ENCODE measurements at regions not wholly inside any gene's neighbourhood (a gene's known extent, or its start where the extent isn't known, plus 50 kb on each side); places are given as distances from the start of the nearest gene placed in this dataset.

DNA sequence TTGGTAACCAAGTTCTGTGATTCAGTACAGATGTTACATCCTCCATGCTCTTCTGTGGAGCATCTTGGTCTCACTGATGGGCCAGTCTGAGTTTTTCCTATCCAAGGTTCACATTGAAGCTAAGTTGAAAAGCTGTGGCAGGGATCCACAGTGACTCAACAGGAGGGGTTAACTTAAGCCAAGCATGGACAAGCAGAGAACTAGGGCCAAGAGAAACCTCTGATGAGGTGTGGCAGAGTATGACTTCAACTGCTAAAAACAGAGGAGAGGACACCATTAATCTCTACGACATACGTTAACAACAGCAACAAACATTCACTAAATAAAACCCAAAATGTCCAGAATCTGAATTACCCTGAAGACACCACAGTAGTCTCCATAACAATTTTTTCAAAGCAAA is 268.1 kb upstream of the UBE2E2 start:
- WGBS (ENCODE audit: insufficient coverage, low coverage, missing lambda C conversion rate): 23% methylated on average over 2 of the region's 2 CpGs
- in situ Hi-C loops (cut with MboI): no loop called here
- DNase-seq (ENCODE audit: extremely low read depth in 1 of 4, low spot score in 3 of 4): no peak

DNA sequence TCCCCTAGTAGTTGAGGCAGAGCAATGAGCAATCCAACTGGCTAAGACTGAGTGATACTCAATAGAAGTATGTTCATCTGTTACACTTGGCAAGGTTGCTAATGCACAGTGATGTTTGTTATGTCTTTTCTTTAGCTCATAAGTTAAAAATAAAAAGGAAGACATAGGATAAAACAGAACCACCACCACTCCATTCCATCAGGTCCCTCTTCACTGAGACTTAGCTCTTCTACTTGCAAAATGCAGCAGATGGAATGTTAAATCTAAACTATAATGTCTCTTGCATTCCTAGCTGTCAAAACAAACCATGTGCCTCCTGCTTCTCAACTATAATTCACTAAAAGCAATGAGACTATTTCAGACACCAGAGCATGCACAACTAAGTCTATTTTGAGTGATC is 265.6 kb upstream of the UBE2E2 start:
- Histone ChIP-seq H3K9me3 (replicated peaks; ENCODE audit: control insufficient read depth, insufficient read depth, low read depth, low read length) (0 out of 2 replicates have a peak, but pooled peaks cover 2% of the 10 kb centered on the region), H4K20me1 (replicated peaks; ENCODE audit: control insufficient read depth, insufficient read depth, low read length) (no peaks in the 10 kb centered on the region), H3K4me1 (replicated peaks in 1 of 2; ENCODE audit: control insufficient read depth in 2 of 2, insufficient read depth in 2 of 2, low read length in 2 of 2) (no peaks in the 10 kb centered on the region), H3K9me1 (ENCODE audit: control insufficient read depth, insufficient read depth, low read length) (no peaks in the 10 kb centered on the region), H3K36me3 (ENCODE audit: control insufficient read depth, insufficient read depth, low read length) (no peaks in the 10 kb centered on the region), H3K27me3 (ENCODE audit: control insufficient read depth in 2 of 2, insufficient read depth in 2 of 2, low read length in 2 of 2) (no peaks in the 10 kb centered on the region), H3K4me2 (ENCODE audit: insufficient read depth, low read length) (no peak overlapping the region), H3K4me3 (no peak overlapping the region), H3K9ac (ENCODE audit: insufficient read depth in 1 of 2, low read depth in 2 of 2, low read length in 2 of 2) (no peak overlapping the region), H2AFZ (ENCODE audit: low read depth, low read length) (no peak overlapping the region), H3K27ac (ENCODE audit: extremely low read depth, low read depth, low read length) (no peak overlapping the region), H3K79me2 (ENCODE audit: control insufficient read depth, insufficient read depth, low read length) (no peaks in the 10 kb centered on the region)
- no peak for ATAC-seq
- no peak for FAIRE-seq
- intact Hi-C loops (cut with micrococcal nuclease): no loop called here
- in situ Hi-C loops (cut with MboI): no loop called here
- ChIA-PET POLR2A (no interaction called here), CTCF (ENCODE audit: low intra/inter-chr PET ratio) (no interaction called here)
- BruUV-seq (replicated peaks): no TSS peak
- DNase-seq (ENCODE audit: extremely low read depth in 1 of 4, low spot score in 3 of 4): no peak
- TF ChIP-seq RFX5 (IDR thresholded peaks at IDR 0.05; ENCODE audit: low read depth, low read length): no peak
- TF ChIP-seq ZNF507 (tag; conservative IDR thresholded peaks at IDR 0.05): no peak
- TF ChIP-seq ZFP1 (CRISPR knock-in tag; IDR thresholded peaks at IDR 0.05): no peak
- TF ChIP-seq GABPB1 (CRISPR knock-in tag; IDR thresholded peaks at IDR 0.05): no peak
- TF ChIP-seq HMG20B (CRISPR knock-in tag; IDR thresholded peaks at IDR 0.05): no peak
- TF ChIP-seq ZNF407 (IDR thresholded peaks at IDR 0.05; ENCODE audit: low read depth): no peak

More for the DNA sequence above, 268.1 kb upstream of the UBE2E2 start:
- H4K20me1 ChIP-seq (replicated peaks; ENCODE audit: control insufficient read depth, insufficient read depth, low read length): no peaks in the 10 kb centered on the region
- ChIA-PET CTCF (ENCODE audit: low intra/inter-chr PET ratio) (no interaction called here), POLR2A (no interaction called here)
- H3K9ac ChIP-seq (ENCODE audit: insufficient read depth in 1 of 2, low read depth in 2 of 2, low read length in 2 of 2): no peak overlapping the region
- no peak overlapping the region for H3K4me3 ChIP-seq
- ATAC-seq (no peak), FAIRE-seq (no peak)
- intact Hi-C loops (cut with micrococcal nuclease): no loop called here
- H3K27me3 ChIP-seq (ENCODE audit: control insufficient read depth in 2 of 2, insufficient read depth in 2 of 2, low read length in 2 of 2): no peaks in the 10 kb centered on the region
- H2AFZ ChIP-seq (ENCODE audit: low read depth, low read length): no peak overlapping the region
- H3K9me3 ChIP-seq (replicated peaks; ENCODE audit: control insufficient read depth, insufficient read depth, low read depth, low read length): peaks cover 5% of the 10 kb centered on the region; the same call in 1 of the 2 replicates
- no peaks in the 10 kb centered on the region for H3K79me2 ChIP-seq (ENCODE audit: control insufficient read depth, insufficient read depth, low read length)
- H3K27ac ChIP-seq (ENCODE audit: extremely low read depth, low read depth, low read length): no peak overlapping the region
- no peaks in the 10 kb centered on the region for H3K36me3 ChIP-seq (ENCODE audit: control insufficient read depth, insufficient read depth, low read length)
- no TSS peak for BruUV-seq (replicated peaks)
- TF ChIP-seq, protein P1, sequence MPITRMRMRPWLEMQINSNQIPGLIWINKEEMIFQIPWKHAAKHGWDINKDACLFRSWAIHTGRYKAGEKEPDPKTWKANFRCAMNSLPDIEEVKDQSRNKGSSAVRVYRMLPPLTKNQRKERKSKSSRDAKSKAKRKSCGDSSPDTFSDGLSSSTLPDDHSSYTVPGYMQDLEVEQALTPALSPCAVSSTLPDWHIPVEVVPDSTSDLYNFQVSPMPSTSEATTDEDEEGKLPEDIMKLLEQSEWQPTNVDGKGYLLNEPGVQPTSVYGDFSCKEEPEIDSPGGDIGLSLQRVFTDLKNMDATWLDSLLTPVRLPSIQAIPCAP (CRISPR knock-in tag; IDR thresholded peaks at IDR 0.05; ENCODE audit: borderline replicate concordance): no peak
- TF ChIP-seq CREBBP (IDR thresholded peaks at IDR 0.05; ENCODE audit: low read depth, low read length): no peak
- no peak overlapping the region for H3K4me2 ChIP-seq (ENCODE audit: insufficient read depth, low read length)
- no peaks in the 10 kb centered on the region for H3K4me1 ChIP-seq (replicated peaks in 1 of 2; ENCODE audit: control insufficient read depth in 2 of 2, insufficient read depth in 2 of 2, low read length in 2 of 2)
- H3K9me1 ChIP-seq (ENCODE audit: control insufficient read depth, insufficient read depth, low read length): no peaks in the 10 kb centered on the region
